ENCODE measurements at regions not wholly inside any gene's neighbourhood (a gene's known extent, or its start where the extent isn't known, plus 50 kb on each side); places are given as distances from the start of the nearest gene placed in this dataset.
"Not testable (repeated sequence)": the region's sequence is repeated elsewhere in the genome, so short reads cannot be mapped to it uniquely, and the experiment has no call there.

DNA sequence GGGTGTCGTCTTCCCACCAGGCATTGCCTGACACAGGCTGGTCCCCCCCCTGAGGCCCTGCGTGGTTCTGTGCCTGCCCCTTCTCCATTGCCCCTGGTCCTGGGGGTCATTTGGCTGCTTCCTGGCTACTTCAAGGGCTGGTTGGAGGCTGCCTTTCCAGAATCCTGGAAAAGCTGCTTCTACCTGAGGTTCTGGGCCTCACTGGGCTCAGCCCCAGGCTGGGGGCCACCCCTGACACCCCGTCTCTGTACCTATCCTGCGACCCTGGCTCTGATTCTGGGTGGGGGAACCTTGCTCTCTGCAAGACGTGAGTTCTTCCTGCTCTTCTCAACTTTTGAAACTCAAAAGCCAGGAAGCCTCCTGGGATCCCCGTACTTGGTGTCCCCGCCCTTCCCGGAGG is 149.3 kb upstream of the PTPN1 start:
- no peak for DNase-seq (ENCODE audit: low read depth)

DNA sequence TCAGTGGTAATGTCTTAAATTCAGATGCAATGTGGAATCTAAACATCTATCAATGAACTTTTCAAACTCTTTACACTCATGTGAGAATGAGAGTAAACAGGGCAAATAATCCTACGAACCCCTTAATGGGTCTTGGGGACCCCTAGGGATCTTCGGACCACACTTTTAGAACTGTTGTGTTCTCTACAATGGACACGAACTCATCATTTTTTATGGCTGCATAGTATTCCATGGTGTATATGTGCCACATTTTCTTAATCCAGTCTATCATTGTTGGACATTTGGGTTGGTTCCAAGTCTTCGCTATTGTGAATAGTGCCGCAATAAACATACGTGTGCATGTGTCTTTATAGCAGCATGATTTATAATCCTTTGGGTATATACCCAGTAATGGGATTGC is 148.0 kb upstream of the PTPN1 start:
- DNase-seq (ENCODE audit: low read depth): not testable (repeated sequence)

DNA sequence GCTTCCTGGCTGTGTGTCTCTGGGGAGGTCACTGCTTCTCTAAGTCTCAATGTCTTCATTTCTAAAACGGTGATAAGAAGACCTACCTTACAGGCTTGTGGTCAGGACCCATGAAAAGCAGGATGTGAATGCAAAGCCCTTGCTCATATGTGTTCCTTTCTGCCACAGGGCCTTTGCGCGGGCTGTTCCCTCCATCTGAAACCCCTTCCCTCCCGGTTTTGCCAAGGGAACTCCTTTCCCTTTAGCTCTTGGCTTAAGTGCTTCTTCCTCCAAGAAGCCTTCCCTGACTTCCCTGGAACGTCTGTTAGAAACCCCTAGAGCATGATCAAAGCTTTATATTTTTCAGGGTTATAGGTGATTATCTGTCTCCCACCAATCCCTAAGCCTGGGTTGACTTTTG is 147.2 kb upstream of the PTPN1 start:
- no peak for DNase-seq (ENCODE audit: low read depth)

DNA sequence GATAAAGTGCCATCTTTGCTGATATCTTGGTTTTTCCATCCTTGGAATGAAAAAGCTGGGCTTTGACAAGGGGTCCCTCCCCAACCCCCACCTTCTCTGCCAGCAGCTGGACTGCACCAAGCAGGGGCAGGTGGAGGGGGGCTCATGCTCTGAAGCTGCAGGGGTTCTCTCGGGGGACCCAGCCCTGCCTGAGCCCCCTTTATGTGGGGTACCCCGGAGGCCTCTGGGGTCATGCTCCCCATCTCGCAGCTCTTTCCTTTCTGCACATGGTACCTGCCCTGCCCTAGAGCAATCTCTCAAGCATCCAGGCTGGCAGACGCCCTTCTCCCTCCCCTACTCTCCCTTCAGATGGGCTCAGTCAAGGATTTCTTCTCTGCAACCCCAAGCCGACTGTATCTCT is 146.7 kb upstream of the PTPN1 start:
- DNase-seq (ENCODE audit: low read depth): no peak

DNA sequence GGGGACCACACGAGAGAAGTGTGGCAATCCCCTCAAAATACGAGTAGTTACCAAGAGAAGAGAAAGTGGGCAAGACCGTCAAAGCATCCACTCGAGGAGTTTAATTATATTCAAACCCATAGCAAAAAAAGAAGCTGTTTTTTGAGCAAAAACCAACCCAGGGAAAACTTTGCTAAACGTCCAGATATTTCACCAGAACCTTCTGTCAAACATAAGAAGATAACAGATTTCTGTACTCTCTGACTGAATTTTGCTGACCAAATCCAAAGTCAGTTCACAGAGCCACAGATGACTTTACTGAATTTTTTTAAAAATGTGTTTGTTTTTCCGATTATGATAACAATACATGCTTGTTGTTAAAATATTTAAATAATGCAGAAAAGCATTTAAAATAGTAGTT is 145.6 kb upstream of the PTPN1 start:
- DNase-seq (ENCODE audit: low read depth): no peak

DNA sequence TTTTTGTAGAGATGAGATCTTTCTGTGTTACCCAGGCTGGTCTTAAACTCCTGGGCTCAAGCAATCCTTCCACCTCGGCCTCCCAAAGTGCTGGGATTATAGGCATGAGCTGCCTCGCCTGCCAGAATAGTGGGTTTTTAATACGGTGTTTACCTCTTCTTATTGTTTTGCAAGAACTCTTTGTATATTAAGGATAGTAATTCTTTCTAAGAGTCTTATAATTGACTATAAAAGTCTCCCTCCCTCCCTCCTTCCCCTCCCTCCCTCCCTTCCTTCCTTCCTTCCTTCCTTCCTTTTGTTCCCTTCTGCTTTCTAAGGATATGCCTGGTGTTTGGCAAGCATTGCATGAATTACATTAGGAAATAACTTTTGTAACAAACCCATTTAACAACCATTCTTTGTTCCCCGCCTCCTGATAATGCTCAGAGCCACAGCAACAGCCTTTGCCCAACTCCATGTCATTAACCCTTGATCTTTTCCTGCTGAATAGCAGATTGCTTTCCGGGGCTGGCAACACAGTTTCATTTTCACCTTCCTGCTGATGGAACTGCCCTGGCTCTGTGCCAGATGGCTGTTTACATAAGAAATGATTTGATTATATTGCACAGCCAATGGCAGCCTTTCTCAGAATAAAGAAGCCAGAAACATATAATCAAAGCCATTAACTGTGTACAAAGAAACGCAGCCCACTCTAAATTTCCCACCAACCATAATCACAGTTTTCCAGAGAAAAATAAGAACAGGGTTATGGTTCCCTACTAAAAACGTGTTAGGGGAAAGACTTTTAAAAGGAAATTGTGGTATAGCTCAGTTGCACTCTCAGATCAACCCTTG is 143.7 kb upstream of the PTPN1 start:
- DNase-seq (ENCODE audit: low read depth): no peak

DNA sequence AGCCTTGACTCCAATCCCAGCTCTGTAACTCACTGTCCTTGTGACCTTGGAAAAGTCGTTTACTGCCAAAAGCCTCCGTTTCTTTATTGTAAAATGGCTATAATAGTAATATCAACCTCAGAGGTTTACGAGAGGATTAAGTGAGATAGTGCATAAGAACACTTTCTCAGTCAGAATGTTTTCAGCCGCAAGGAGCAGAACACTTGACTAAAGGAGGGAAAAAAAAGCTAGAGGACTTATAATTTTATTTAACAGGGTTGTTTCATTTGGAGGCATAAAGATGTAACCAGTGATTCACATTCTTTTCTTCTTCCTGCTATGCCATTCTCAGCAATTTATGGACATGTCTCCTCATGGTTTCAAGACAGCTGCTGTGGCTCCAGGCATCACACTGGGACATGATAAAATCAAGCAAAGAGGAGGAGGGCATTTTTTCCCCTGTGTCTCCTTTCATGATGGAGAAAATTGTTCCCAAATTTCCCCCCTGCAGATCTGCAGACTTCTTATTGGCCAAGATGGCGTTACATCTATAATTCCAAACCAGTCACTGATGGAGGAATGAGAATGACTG is 143.0 kb upstream of the PTPN1 start:
- no peak for DNase-seq (ENCODE audit: low read depth)

DNA sequence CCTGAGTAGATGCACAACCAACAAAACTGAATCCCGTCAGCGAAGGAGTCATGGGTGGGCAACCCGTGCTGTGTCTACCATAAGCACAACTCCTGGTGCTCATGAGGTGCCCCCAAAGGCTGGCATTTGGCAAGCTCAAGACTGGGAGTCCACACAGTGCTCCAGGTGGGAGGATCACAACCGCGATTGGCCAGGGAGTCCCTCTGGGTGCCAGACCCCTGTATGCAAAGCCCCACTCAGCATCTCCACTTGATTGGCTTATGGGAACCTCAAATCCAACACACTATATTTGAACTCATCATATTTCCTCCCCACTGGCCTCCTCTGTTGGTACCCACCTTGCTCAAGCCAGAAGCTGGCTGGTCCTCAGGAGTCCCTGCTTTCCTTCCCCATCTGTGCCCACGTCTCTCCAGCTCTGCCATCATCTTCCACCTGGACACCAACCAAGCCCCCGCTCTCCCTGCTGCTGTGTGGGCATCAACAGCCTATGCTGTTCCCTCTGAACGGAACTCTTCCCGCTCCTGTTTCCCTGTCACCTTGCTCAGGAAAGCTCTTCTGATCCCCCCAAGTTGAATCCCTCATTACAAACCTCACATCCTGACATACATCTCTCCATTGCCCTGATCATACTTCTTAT is 142.3 kb upstream of the PTPN1 start:
- DNase-seq (ENCODE audit: low read depth): no peak

DNA sequence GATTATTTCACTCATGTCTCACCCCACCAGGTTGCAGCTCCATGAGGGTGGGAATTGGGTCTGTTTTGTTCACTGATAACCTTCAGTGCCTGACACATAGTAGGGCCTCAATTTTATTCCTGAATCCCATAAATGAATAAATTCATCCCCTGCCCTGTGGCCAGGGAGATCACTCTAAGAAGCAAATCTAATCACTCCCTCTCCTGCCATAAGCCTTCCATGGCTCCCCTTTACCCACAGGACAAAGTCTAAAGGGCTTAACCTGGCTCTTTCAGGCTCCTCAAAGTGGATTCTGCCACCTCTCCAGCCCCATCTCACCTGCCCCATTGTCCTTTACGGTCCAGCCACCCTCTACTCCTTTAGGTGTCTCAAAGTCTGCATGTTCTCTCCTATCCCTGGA is 141.8 kb upstream of the PTPN1 start:
- DNase-seq (ENCODE audit: low read depth): no peak

DNA sequence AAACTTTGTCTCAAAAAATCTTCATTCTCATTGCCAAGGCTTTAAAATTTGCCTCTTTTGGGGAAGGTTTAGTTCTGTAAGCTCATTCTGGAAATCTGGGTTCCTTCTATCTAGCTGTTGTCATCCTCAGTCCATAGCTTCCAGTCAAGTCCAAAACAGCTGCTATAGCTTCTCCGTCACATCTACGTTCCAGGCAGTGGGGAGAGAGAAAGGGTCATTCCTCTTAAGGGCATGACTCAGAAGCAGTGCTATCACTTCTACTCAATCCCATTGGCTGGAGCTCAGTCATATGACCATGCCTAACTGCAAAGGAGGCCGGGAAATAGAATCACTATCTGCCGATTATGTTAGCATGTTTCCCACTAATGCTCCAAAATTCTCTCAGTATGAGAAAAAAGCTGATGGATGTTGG is 141.4 kb upstream of the PTPN1 start:
- no peak for DNase-seq (ENCODE audit: low read depth)

DNA sequence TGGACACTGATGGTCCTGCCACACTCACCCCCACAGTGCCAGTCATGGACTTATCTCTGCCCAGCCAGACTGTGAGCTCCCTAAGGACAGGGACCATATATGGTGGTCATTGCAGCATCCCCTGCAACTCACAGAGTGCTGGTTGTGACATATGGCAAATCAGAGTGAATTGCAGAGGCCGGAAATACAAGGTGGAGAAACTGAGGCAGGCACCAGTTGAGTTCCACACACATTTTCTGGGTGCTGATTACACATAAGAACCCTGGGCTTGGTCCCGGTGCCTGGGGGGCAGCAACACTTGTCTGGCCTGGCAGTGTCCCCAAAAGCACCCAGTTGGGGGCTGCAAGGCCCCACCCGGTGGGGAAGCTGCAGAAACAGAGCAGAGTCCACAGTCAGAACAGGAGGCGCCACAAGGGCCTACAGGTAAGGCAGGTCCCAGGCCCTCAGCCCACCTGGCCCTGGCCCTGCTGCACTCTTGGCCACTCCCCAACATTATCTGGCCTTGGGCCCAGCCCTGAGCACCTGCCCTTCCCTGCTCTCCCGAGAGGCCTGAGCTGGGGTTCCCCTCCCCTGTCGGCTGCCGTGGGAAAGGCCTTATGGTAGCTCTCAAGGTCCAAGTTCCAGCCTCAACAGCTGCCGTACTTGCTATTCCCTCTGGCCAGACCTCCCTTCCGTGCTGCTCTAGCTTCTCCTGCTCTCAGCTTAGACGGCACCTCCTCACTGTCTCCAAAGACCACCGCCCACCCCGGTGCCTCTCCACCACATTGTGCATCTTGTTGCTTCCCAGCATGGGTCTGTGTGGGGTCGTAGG is 140.8 kb upstream of the PTPN1 start:
- DNase-seq (ENCODE audit: low read depth): no peak

DNA sequence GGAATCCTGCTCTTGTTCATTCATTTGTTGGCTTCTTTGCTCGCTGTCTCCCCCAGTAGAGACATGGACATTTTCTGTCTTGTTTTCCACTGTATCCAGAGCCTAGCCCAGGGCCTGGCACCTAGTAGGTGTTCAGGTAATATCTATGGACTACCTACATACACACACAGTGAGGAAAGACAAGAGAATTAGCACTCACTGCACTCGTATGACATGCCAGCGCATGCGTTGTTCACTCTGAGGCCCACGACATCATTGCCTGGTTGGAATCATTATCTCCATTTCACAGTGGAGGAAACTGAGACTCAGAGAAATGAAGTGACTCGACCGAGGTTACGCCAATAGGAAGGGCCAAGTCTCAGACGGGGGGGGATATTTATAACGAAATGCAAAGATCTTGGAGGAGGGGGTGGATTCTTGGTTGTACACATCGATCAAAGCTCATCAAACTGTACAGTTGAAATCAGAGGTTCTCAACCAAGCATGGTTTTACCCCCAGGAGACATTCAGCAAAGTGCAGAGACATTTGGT is 140.1 kb upstream of the PTPN1 start:
- DNase-seq (ENCODE audit: low read depth): no peak

DNA sequence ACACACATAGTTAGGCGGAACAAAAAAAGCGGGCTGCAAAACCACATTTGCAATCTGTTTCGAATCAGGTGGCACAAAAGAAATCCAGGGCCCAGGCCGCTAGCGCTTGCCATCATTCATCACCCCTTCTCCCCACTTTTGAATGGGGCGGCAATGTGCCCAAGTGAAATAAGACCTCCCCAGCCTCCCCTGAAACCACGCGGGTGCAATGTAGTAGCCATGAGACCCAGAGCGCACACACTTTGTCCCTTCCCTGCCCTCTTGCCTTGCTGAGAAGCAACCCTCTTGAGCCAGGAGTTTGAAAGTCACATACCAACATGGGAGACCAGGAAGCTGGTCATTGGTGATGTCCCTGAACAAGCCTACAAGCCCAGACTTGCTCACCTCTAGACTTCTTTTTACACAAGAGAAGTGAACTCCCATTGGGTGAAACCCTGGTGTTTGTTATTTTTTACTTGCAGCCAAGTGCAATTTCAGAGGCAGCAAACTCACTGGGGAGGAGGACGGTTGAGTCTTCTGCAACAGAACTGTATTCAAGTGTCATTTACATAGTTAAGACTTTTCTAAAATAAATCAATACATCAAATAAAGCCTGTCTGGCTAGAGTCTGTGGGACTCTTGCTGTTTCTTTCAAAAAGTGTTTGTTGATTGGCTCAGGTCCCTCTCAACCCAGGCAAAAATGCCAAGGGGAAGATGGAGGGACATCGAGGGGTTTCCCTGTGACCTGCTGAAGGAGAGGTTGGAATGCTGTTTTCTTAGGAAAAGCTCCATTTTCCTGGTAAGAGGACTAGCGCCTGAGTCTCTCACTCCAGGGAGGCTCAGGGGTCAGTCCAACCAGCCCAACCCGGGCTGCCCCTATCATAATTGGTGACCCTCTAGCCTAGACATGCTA is 138.1 kb upstream of the PTPN1 start:
- no peak for DNase-seq (ENCODE audit: low read depth)

DNA sequence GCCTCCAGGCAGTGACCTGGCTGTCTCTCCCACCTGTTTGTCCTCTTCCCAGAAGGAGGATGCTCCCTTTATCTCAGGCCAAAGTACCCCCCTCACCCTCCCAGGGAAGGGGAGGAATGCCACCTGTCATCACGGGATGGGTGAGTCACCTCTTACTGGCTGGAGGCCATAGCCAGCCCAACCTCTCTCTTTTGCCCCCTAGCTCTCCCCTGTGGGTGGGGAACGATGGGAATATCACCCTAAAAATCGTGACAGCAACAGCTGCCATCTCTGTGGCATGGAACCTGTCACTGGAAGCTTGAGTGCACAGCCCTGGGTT is 137.5 kb upstream of the PTPN1 start:
- DNase-seq (ENCODE audit: low read depth): no peak

DNA sequence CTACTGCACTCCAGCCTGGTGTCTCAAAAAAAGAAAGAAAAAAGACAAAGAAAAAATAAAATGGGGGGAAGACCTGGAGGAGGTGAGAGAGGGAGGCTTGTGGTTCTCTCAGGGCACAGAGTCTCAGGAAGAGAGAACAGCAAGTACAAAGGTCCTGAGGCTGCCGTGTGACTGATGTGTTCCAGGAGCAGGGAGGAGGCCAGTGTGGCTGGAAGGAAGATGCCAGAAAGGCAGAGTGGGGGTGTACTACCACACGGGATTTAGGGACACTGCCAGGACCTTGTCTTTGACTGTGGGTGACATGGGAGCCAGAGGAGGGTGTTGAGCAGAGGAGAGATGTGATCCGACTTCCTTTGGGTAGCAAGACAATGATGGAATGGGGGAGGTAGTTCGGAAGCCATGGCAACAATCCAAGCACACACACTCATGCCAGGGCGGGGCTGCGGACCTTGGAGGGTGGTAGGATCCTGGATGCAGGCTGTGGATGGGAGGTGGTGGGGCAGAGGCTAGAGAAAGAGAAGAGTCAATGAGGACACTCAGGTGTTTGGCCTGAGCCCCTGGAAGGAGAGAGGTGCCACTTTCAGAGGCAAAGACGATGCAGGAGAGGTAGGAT is 136.4 kb upstream of the PTPN1 start:
- DNase-seq (ENCODE audit: low read depth): no peak

DNA sequence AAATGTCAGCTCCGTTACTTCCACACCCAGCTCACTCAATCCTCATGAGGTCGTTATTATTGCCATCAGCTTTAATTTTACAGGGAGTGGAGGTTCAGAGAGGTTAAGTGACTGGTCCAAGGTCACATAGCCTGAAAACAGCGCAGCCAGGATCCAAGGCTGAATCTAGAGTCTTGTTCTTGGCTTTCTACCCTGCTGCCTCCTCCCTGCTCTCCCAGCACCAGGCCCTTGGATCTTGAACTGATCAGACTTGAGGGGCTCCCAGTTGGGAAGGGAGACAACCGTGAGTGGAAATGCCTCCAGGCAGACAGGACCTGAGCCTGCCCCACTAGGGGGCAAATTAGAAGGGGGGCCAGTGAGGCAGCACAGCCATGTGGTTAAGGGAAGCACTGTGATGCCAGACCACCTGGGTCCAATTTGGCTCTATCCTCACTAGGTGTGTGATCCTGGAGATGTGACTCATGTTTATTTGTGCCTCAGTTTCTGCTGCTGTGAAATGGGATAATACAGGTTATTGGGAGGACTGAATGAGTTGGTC is 135.6 kb upstream of the PTPN1 start:
- no peak for DNase-seq (ENCODE audit: low read depth)

DNA sequence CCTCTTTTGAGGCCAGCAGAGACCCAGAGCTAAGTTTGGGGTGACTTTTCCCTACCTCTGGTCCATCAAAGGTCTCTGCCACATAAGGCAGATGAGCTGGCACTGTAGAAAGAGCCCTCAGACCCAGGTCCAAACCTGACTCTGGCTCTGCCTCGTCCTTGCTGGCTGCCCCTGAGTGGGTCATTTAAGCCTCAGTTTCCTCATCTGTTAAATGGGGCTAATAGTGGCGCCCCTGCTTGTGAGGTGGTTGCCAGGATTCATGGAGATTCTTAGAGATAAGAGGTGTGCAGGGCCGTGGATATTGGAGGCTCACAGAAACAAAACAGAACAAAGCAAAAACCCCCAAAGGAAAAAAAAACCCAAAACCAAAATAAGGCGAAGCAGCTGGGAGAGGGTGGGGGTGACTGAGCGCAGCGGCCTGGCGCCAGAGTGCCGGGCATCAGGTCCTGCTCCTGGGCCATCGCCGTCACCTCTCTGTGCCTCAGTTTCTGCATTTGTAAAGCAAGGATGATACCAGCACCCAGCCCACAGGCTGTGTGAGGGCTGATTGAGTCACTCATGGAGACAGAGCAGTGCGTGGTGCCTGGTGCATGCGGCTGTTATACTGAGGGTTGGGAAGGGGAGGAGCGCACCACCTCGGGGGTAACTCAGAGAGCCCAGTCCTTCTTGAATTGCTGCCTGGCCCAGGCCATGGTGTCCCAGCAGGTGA is 133.8 kb upstream of the PTPN1 start:
- DNase-seq (ENCODE audit: low read depth): no peak

DNA sequence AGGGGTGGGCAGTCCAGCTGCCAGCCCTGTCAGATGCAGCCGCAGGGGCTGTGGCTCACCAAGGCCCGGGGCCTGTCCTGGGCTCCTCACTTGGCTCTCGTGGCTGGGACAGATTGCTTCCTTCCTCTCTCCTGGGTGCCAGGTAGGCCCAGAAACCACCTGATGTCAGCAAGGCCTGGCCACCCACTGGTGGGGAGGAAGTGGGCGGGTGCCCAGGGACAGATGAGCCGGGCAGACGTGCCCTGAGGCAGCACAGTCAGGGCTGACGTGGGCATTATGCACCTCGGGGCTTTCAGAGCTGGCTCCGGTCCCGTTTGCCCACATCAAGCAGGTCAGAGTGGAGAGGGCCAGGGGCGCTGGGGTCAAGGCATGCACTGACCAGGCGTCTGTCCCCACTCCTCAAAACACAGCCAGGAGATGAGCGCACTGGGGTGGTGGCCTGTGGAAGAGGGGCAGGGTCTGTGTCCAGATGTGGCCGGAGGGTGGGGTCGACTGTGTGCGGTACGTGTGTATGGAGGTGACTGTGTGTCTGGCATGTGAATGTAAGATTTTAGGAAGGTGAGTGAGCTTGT is 133.2 kb upstream of the PTPN1 start:
- no peak for DNase-seq (ENCODE audit: low read depth)

DNA sequence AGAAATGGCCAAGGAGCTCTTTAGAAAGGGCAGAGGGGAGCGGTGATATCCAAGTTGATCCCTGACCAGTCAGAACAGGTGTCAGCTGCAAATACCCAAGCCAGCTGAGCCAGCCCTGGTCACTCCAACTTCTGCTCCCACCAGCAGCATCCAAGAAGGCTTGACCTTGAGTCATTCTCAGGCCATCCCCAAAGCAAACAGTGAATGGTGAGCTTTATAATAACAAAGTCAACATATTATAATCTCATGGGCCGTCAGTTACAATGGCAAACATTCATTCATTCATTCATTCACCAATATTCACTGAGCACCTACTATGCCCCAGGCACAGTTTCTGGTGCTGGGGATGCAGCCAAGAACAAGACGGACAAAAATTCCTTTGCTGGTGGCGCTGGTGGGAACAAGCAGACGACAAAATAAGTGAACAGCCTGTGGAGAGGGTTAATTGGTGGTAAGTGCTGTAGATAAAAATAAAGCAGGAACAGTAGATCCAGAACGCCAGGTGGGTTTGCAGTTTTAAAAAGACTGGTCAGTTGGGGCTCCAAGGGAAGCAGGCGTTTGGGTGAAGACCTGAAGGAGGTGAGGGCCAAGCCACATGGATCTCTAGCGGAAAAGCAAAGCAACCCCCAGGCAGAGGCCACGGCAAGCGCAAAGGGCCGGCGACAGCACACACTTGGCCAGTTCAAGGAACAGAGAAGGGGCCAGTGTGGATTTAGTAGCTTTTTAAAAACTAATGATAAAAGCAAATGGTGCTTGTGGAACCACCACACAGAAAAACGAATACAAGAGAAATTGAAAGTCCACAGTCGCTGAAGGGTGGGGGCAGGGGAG is 131.8 kb upstream of the PTPN1 start:
- DNase-seq (ENCODE audit: low read depth): no peak

All from stimulated activated CD8-positive, alpha-beta memory T cell treated with anti-CD3 and anti-CD28 coated beads, Interleukin-15, amount 100 ng/mL, for 24 hours (primary cell).